ENCODE measurements at regions not wholly inside any gene's neighbourhood (a gene's known extent, or its start where the extent isn't known, plus 50 kb on each side); places are given as distances from the start of the nearest gene placed in this dataset.

DNA sequence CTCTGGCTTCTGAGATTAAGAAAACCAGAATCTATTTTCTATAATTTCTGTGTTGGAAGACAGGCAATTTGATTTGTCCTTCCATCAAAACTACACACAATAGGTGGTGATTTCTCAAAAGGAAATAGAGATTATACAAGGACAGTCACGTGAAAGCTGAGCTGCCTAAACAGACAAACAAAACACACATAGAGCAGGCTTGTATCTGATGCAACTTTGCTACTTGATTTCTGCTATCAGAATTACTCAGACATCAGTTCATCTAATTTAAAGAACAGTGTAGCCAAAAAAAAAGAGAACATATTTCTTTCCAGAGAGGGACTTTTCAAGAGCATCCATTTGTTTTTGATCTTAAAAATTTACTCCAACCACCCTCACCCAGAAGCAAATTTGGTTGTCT lies 2128.3 kb upstream of the C9orf72 start:
- Histone ChIP-seq H3K27me3 (replicated peaks in 1 of 4; ENCODE audit: control insufficient read depth in 3 of 4, extremely low read depth in 1 of 4, insufficient read depth in 3 of 4, low read length in 3 of 4) (no peaks in the 10 kb centered on the region), H3K9ac (replicated peaks in 1 of 4; ENCODE audit: extremely low read depth in 1 of 4, low read depth in 3 of 4, low read length in 3 of 4) (no peak overlapping the region), H3K23ac (ENCODE audit: insufficient read length) (no peak overlapping the region), H3K23me2 (ENCODE audit: low read depth, low read length) (no peaks in the 10 kb centered on the region), H3K79me1 (ENCODE audit: low read depth, low read length) (no peaks in the 10 kb centered on the region), H3K27ac (ENCODE audit: low read depth, low read length) (no peak overlapping the region), H3K4ac (replicated peaks; ENCODE audit: insufficient read length, low read depth, low read length) (no peak overlapping the region), H2BK120ac (replicated peaks; ENCODE audit: low read depth, low read length) (no peak overlapping the region), H3K9me3 (ENCODE audit: insufficient read depth in 2 of 2, low read depth in 1 of 2, low read length in 1 of 2) (no peaks in the 10 kb centered on the region), H2BK20ac (ENCODE audit: low read length) (no peak overlapping the region), H3K4me1 (replicated peaks in 1 of 4; ENCODE audit: control insufficient read depth in 3 of 4, insufficient read depth in 4 of 4, low read length in 3 of 4) (no peaks in the 10 kb centered on the region), H3K79me2 (ENCODE audit: control insufficient read depth in 1 of 2, insufficient read depth in 2 of 2, low read length in 2 of 2) (no peaks in the 10 kb centered on the region), H2BK12ac (ENCODE audit: low read depth, low read length) (no peak overlapping the region), H4K8ac (ENCODE audit: extremely low read depth, insufficient read depth, low read length) (no peak overlapping the region), H2AFZ (ENCODE audit: low read length) (peak overlapping the region; percentile 45; the same call in 1 of the 2 replicates), H3K56ac (replicated peaks; ENCODE audit: insufficient read length, low read depth, low read length) (no peak overlapping the region), H2BK15ac (ENCODE audit: low read length) (no peak overlapping the region), H3K18ac (ENCODE audit: extremely low read depth, low read length) (no peak overlapping the region), H3K4me2 (ENCODE audit: insufficient read depth in 1 of 2, low read depth in 2 of 2, low read length in 2 of 2) (no peak overlapping the region), H4K20me1 (replicated peaks in 1 of 2; ENCODE audit: control insufficient read depth in 1 of 2, insufficient read depth in 2 of 2, low read length in 2 of 2) (no peaks in the 10 kb centered on the region), H4K91ac (replicated peaks; ENCODE audit: insufficient read length, low read length) (no peak overlapping the region), H3K14ac (ENCODE audit: insufficient read length) (no peak overlapping the region), H3K4me3 (ENCODE audit: extremely low read depth in 1 of 4, insufficient read depth in 2 of 4, low read depth in 3 of 4, low read length in 4 of 4) (no peak overlapping the region), H2AK5ac (ENCODE audit: low read depth, low read length) (no peak overlapping the region), H2BK5ac (ENCODE audit: low read depth, low read length) (no peak overlapping the region), H3K36me3 (ENCODE audit: control insufficient read depth in 2 of 4, insufficient read depth in 4 of 4, low read length in 3 of 4) (no peaks in the 10 kb centered on the region), H4K5ac (ENCODE audit: insufficient read length, low read depth, low read length) (no peak overlapping the region)
- ChIA-PET POLR2A (ENCODE audit: partially characterized antibody) (no interaction called here), CTCF (ENCODE audit: partially characterized antibody) (no interaction called here)
- 79% methylated on average over 1 of the region's 1 CpG; no CpG with 5 or more reads in 1 of the 2 experiments for WGBS, 2 experiments (ENCODE audit: extremely low coverage in 1 of 2, insufficient coverage in 1 of 2, insufficient read length in 1 of 2, insufficient replicate concordance in 2 of 2, low coverage in 1 of 2, low lambda C conversion rate in 2 of 2, missing lambda C conversion rate in 1 of 2)
- no peak for DNase-seq (ENCODE audit: low read depth in 1 of 2, low spot score in 2 of 2)
- no peak for TF ChIP-seq RNF2 (IDR thresholded peaks at IDR 0.05; ENCODE audit: borderline replicate concordance, low read depth, low read length, missing control alignments, poor library complexity, severe bottlenecking)
- TF ChIP-seq POLR2AphosphoS5 (IDR thresholded peaks at IDR 0.05; ENCODE audit: low read depth, low read length), result no peak
- TF ChIP-seq SAP30 (IDR thresholded peaks at IDR 0.05; ENCODE audit: insufficient read depth, insufficient replicate concordance, low read length), result no peak
- no peak for TF ChIP-seq SIRT6 (IDR thresholded peaks at IDR 0.05; ENCODE audit: low read length)
- no peak for TF ChIP-seq BCL11A (IDR thresholded peaks at IDR 0.05; ENCODE audit: low read depth in 2 of 2, low read length in 2 of 2)
- TF ChIP-seq KDM5A (IDR thresholded peaks at IDR 0.05; ENCODE audit: low read length), result no peak
- no peak for TF ChIP-seq ASH2L (IDR thresholded peaks at IDR 0.05; ENCODE audit: low read length)
- TF ChIP-seq BRCA1 (IDR thresholded peaks at IDR 0.05; ENCODE audit: low read depth, low read length), result no peak
- TF ChIP-seq FOSL1 (IDR thresholded peaks at IDR 0.05; ENCODE audit: insufficient read depth, low read depth, low read length), result no peak
- no peak for TF ChIP-seq CEBPB (IDR thresholded peaks at IDR 0.05; ENCODE audit: low read depth, low read length)
- no peak for TF ChIP-seq RAD21 (IDR thresholded peaks at IDR 0.05 in 1 of 2, conservative IDR thresholded peaks at IDR 0.05 in 1 of 2; ENCODE audit: low read depth in 2 of 2, low read length in 2 of 2)
- TF ChIP-seq, protein P1, sequence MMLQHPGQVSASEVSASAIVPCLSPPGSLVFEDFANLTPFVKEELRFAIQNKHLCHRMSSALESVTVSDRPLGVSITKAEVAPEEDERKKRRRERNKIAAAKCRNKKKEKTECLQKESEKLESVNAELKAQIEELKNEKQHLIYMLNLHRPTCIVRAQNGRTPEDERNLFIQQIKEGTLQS (IDR thresholded peaks at IDR 0.05; ENCODE audit: insufficient read depth, low read depth, low read length), result no peak
- TF ChIP-seq, protein P2, sequence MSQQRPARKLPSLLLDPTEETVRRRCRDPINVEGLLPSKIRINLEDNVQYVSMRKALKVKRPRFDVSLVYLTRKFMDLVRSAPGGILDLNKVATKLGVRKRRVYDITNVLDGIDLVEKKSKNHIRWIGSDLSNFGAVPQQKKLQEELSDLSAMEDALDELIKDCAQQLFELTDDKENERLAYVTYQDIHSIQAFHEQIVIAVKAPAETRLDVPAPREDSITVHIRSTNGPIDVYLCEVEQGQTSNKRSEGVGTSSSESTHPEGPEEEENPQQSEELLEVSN (IDR thresholded peaks at IDR 0.05), result no peak
- TF ChIP-seq EGR1 (IDR thresholded peaks at IDR 0.05; ENCODE audit: borderline replicate concordance, low read depth, low read length), result no peak
- no peak for FAIRE-seq
